HFFc6 (cell line): ENCODE measurements at regions not wholly inside any gene's neighbourhood (a gene's known extent, or its start where the extent isn't known, plus 50 kb on each side); places are given as distances from the start of the nearest gene placed in this dataset.

Experiments used
- DNase-seq: peaks from one replicate; pipeline ENCODE4 v3.0.0-alpha.2; 2018
- H3K27ac Mint-ChIP-seq: 2 replicates; pipeline ENCODE4 v1.8.0; 2020; ENCODE audit warnings: mild to moderate bottlenecking, mixed read lengths
- H3K27me3 Mint-ChIP-seq: 2 replicates; pipeline ENCODE4 v1.8.0; 2021; ENCODE audit warnings: mild to moderate bottlenecking, moderate library complexity, mixed read lengths; ENCODE audit not compliant: insufficient read depth
- H3K36me3 Mint-ChIP-seq: 2 replicates; pipeline ENCODE4 v1.8.0; 2021; ENCODE audit warnings: low read depth, mixed read lengths
- H3K4me1 Mint-ChIP-seq: 2 replicates; pipeline ENCODE4 v1.8.0; 2020; ENCODE audit warnings: low read depth, mixed read lengths
- H3K4me3 Mint-ChIP-seq: 2 replicates; pipeline ENCODE4 v1.8.0; 2020; ENCODE audit warnings: mild to moderate bottlenecking, moderate library complexity, mixed read lengths
- H3K9me3 Mint-ChIP-seq: 2 replicates; pipeline ENCODE4 v1.8.0; 2020; ENCODE audit warnings: mild to moderate bottlenecking, mixed read lengths
- TF ChIP-seq, protein P1 (sequence below): fragments of 200-600 bp; sonication (generic); IDR thresholded peaks from 2 replicates; pipeline ENCODE4 v1.5.0; 2021; ENCODE audit warnings: antibody characterized with exemption, mild to moderate bottlenecking

DNA sequence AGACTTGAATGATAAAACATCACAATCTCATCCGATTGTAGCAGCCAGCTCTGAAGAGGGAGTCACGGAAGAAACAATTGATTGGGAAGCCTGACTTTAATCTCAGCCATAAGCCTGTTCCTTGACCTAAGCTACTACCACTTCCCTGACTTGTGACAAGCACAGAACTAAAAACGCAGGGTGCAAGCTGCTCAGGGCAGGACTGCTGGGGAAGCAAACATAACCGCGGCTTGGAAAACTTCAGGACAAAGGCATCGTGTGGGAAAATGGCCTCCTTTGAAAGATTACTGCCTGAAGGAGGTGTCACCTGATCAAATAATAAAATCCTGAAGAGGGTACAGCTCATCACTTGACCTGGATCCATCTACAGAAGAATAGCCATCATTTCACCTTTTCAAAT is 595.3 kb upstream of the CADM1 start:
- Mint-ChIP-seq H3K4me1 (no peaks in the 10 kb centered on the region), H3K9me3 (peaks cover 70% of the 10 kb centered on the region), H3K36me3 (peaks cover 4% of the 10 kb centered on the region; the same call in 1 of the 2 replicates), H3K4me3 (no peak overlapping the region), H3K27me3 (no peaks in the 10 kb centered on the region; the same call in 1 of the 2 replicates), H3K27ac (no peak overlapping the region)
- no peak for DNase-seq
- TF ChIP-seq, protein P1, sequence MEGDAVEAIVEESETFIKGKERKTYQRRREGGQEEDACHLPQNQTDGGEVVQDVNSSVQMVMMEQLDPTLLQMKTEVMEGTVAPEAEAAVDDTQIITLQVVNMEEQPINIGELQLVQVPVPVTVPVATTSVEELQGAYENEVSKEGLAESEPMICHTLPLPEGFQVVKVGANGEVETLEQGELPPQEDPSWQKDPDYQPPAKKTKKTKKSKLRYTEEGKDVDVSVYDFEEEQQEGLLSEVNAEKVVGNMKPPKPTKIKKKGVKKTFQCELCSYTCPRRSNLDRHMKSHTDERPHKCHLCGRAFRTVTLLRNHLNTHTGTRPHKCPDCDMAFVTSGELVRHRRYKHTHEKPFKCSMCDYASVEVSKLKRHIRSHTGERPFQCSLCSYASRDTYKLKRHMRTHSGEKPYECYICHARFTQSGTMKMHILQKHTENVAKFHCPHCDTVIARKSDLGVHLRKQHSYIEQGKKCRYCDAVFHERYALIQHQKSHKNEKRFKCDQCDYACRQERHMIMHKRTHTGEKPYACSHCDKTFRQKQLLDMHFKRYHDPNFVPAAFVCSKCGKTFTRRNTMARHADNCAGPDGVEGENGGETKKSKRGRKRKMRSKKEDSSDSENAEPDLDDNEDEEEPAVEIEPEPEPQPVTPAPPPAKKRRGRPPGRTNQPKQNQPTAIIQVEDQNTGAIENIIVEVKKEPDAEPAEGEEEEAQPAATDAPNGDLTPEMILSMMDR: no peak

DNA sequence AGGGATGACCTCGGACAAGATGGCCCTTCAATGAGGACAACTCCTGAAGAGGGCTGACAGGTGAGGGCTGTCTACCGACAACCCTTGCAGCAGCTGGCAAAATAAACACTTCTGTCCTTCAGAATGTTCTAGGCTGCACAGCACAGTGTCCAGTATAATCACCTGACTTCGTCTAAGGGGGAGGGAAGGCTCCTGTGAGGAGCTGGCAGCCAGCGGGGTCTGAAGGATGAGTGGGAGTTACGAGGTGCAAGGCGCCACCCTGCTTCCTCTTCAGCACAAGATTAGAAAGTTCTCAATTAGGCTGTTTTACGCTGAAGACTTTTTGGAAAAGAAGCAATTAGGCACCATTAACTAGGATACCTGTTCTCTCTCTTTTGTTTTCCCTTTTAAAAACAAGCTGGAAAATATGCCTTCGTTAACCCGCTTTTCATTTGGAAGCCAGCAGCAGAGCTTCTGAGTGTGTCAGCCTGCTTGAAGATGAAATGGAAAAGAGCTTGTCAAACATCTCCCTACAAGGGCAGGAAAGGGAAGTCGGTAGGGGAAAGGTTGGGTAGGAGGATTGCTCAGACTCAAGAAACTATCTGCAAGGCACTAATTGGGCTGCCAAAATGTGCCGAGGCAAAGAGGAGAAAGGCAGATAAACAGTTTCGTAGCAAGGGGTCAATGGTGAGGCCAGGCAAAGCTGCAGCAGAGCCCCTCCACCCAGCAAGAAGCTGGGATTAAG is 592.2 kb upstream of the CADM1 start:
- peaks cover 52% of the 10 kb centered on the region for H3K9me3 Mint-ChIP-seq
- no peak overlapping the region for H3K4me3 Mint-ChIP-seq
- TF ChIP-seq, protein P1: no peak
- no peak for DNase-seq
- no peaks in the 10 kb centered on the region for H3K4me1 Mint-ChIP-seq
- no peak overlapping the region for H3K27ac Mint-ChIP-seq
- no peaks in the 10 kb centered on the region; the same call in 1 of the 2 replicates for H3K27me3 Mint-ChIP-seq
- peaks cover 4% of the 10 kb centered on the region; the same call in 1 of the 2 replicates for H3K36me3 Mint-ChIP-seq

DNA sequence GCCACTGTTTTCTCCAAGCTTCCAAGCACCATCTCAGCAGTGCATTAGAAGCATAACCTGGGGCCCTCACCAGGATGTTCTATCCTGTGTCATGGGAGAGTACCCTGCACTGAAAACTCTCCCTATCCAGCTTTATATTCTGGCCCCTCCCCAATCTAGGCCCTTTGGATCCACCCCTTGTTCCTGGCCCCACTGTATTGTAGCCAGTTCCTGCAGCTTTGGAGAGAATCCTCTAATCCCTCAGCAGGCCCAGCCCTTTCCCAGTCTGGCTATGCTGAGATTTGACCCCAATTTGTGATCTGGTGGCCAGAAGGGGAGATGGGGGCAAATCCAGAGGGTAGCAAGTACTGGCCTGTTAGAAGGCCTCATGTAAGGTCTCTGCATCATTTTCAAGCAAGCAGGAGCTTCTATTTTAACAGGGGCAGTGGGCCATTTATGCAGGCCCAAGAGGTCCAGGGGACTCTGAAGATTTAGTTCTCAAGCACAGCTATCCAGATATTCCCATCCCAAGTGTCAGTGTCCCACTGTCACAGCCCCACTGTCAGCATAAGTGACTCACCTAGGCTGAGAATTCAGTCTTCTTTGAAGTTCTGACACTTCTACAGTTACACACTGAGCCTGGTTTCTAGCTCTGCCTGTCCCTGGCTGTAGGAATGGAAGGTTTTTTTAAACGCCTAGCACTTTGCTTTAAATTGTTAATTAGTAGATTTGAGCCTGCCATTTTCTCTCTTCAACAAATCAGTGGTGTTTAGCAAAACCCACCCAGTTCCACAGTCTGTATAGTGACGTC is 589.5 kb upstream of the CADM1 start:
- Mint-ChIP-seq H3K4me1 (no peaks in the 10 kb centered on the region), H3K27me3 (no peaks in the 10 kb centered on the region; the same call in 1 of the 2 replicates), H3K27ac (no peak overlapping the region), H3K36me3 (peaks cover 4% of the 10 kb centered on the region; the same call in 1 of the 2 replicates), H3K4me3 (no peak overlapping the region), H3K9me3 (peaks cover 38% of the 10 kb centered on the region)
- TF ChIP-seq, protein P1: no peak
- DNase-seq: no peak

DNA sequence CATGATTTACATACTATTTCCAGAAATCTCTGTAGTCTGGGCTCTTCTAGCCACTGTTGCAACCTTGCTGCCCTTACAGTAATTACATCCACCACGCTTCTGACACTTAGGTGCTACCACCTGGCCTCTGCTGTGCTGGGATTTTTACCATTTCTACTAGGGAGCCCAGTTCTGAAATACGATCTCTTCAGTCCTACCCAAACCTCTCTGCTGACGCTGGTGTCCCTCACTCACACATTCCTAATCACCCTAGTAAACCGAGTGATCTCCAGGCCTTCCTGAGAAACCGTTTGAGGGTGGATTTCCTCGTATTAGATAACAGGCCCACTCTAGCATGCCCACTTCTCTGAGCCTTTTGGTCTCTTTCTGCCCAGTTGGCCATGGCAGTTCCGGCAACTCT is 588.9 kb upstream of the CADM1 start:
- TF ChIP-seq, protein P1: no peak
- H3K36me3 Mint-ChIP-seq: peaks cover 4% of the 10 kb centered on the region; the same call in 1 of the 2 replicates
- H3K9me3 Mint-ChIP-seq: peaks cover 43% of the 10 kb centered on the region
- no peak overlapping the region for H3K27ac Mint-ChIP-seq
- H3K4me3 Mint-ChIP-seq: no peak overlapping the region
- no peaks in the 10 kb centered on the region; the same call in 1 of the 2 replicates for H3K27me3 Mint-ChIP-seq
- no peaks in the 10 kb centered on the region for H3K4me1 Mint-ChIP-seq
- DNase-seq: no peak

DNA sequence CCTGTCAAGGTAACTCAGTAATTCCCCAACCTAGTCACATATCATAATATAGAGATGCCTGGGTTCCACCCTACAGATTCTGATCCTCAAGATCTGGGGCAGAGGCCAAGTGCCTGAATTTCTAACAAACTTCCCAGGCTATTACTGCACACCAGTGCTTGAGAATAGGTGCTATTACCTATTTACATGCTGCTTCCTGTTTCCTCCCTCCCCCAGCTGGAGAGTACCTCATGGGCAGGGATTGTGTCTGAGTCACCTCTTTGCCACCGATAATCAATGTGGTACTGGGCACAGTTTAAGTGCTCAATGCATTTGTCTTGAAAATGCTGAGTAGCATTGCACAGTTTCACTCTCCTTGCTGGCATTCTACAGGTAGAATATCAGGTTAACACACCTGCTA is 582.2 kb upstream of the CADM1 start:
- Mint-ChIP-seq H3K4me1 (no peaks in the 10 kb centered on the region), H3K27me3 (no peaks in the 10 kb centered on the region; the same call in 1 of the 2 replicates), H3K27ac (no peak overlapping the region), H3K36me3 (no peaks in the 10 kb centered on the region), H3K4me3 (no peak overlapping the region), H3K9me3 (peaks cover 54% of the 10 kb centered on the region)
- TF ChIP-seq, protein P1: no peak
- no peak for DNase-seq
